ENCODE measurements at regions not wholly inside any gene's neighbourhood (a gene's known extent, or its start where the extent isn't known, plus 50 kb on each side); places are given as distances from the start of the nearest gene placed in this dataset.

- TF ChIP-seq RCOR1 (conservative IDR thresholded peaks at IDR 0.05; ENCODE audit: low read depth, low read length) = no peak
- TF ChIP-seq EGR1 (IDR thresholded peaks at IDR 0.05; ENCODE audit: borderline replicate concordance in 1 of 2, low read depth in 2 of 2, low read length in 2 of 2) = no peak
- TF ChIP-seq HDGF (IDR thresholded peaks at IDR 0.05) = 0 out of 2 replicates have a peak, but pooled peaks have one; percentile 72
- TF ChIP-seq RUNX3 (IDR thresholded peaks at IDR 0.05; ENCODE audit: low read length) = peak; percentile 36; the same call in 1 of the 2 replicates
- TF ChIP-seq RELB (IDR thresholded peaks at IDR 0.05; ENCODE audit: low read depth) = peak; percentile 37; the same call in 1 of the 2 replicates
- TF ChIP-seq, protein P1, sequence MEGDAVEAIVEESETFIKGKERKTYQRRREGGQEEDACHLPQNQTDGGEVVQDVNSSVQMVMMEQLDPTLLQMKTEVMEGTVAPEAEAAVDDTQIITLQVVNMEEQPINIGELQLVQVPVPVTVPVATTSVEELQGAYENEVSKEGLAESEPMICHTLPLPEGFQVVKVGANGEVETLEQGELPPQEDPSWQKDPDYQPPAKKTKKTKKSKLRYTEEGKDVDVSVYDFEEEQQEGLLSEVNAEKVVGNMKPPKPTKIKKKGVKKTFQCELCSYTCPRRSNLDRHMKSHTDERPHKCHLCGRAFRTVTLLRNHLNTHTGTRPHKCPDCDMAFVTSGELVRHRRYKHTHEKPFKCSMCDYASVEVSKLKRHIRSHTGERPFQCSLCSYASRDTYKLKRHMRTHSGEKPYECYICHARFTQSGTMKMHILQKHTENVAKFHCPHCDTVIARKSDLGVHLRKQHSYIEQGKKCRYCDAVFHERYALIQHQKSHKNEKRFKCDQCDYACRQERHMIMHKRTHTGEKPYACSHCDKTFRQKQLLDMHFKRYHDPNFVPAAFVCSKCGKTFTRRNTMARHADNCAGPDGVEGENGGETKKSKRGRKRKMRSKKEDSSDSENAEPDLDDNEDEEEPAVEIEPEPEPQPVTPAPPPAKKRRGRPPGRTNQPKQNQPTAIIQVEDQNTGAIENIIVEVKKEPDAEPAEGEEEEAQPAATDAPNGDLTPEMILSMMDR (IDR thresholded peaks at IDR 0.05 in 2 of 3, conservative IDR thresholded peaks at IDR 0.05 in 1 of 3; ENCODE audit: control insufficient read depth in 2 of 3, extremely low read depth in 1 of 3, insufficient read depth in 1 of 3, low read depth in 3 of 3, low read length in 3 of 3) = 0 out of 6 replicates have a peak, but pooled peaks of 1 of the 3 experiments have one; percentile 6
- TF ChIP-seq MLLT1 (IDR thresholded peaks at IDR 0.05) = peak; percentile 74
- TF ChIP-seq IKZF2 (IDR thresholded peaks at IDR 0.05) = peak; percentile 27 to 43; a peak in 2 of 4 replicates
These were observed 237.6 kb upstream of the AMIGO2 start (continued) for GRCh38 chr12:47317175-47317915.

Data from GM12878 (cell line).